ENCODE measurements at regions not wholly inside any gene's neighbourhood (a gene's known extent, or its start where the extent isn't known, plus 50 kb on each side); places are given as distances from the start of the nearest gene placed in this dataset.
"Not testable (repeated sequence)": the region's sequence is repeated elsewhere in the genome, so short reads cannot be mapped to it uniquely, and the experiment has no call there.

DNA sequence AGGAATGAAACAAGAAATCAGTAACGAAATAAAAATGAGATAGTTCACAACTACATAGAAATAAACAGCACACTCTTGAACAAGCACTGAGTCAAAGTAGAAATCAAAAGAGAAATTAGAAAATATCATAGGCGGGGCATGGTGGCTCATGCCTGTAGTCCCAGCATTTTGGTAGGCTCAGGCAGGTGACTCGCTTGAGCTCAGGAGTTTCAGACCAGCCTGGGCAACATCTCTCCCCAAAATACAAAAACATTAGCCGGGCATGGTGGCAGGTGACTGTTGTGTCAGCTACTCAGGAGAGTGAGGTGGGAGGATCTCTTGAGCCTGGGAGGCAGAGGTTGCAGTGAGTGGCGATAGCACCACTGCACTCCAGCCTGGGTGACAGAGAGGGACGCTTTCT is 714.4 kb downstream of the GLUD2 start:
- H3K4me1 ChIP-seq (ENCODE audit: insufficient read depth, low read length) = no peaks in the 10 kb centered on the region
- TF ChIP-seq, protein P1, sequence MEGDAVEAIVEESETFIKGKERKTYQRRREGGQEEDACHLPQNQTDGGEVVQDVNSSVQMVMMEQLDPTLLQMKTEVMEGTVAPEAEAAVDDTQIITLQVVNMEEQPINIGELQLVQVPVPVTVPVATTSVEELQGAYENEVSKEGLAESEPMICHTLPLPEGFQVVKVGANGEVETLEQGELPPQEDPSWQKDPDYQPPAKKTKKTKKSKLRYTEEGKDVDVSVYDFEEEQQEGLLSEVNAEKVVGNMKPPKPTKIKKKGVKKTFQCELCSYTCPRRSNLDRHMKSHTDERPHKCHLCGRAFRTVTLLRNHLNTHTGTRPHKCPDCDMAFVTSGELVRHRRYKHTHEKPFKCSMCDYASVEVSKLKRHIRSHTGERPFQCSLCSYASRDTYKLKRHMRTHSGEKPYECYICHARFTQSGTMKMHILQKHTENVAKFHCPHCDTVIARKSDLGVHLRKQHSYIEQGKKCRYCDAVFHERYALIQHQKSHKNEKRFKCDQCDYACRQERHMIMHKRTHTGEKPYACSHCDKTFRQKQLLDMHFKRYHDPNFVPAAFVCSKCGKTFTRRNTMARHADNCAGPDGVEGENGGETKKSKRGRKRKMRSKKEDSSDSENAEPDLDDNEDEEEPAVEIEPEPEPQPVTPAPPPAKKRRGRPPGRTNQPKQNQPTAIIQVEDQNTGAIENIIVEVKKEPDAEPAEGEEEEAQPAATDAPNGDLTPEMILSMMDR (IDR thresholded peaks at IDR 0.05; ENCODE audit: extremely low read depth, low read depth, low read length) = no peak
- no peak overlapping the region for H2AFZ ChIP-seq (ENCODE audit: low read length)
- DNase-seq (ENCODE audit: insufficient read length, low spot score, missing footprints) = no peak
- no peak overlapping the region for H3K27ac ChIP-seq (ENCODE audit: low read depth, low read length)
- H3K4me3 ChIP-seq (ENCODE audit: insufficient read depth, low read length) = no peak overlapping the region
- no peak overlapping the region for H3K4me2 ChIP-seq (ENCODE audit: insufficient read depth, low read length)
- H3K9me3 ChIP-seq (ENCODE audit: low read depth, low read length) = no peaks in the 10 kb centered on the region
- no peaks in the 10 kb centered on the region for H4K20me1 ChIP-seq (ENCODE audit: insufficient read depth, low read length)
- no peaks in the 10 kb centered on the region for H3K79me2 ChIP-seq (ENCODE audit: insufficient read depth, low read length)
- no peaks in the 10 kb centered on the region for H3K36me3 ChIP-seq (ENCODE audit: insufficient read depth, low read length)
- H3K27me3 ChIP-seq (ENCODE audit: insufficient read depth, low read length) = no peaks in the 10 kb centered on the region

DNA sequence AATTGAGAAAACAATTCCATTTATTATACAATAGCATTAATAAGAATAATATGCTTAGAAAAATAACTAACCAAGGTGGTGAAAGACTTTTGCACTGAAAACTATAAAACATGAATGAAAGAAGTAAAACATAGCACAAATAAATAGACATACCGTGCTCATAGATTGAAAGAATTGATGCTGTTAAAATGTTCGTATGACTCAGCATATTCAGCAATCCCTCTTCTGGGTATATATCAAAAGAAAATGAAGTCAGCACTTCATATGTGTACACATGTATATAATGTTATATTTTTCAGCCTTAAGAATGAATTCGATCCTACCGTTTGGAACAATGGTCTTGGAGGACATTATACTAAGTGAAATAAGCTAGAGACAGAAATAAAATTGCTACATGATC is 716.3 kb downstream of the GLUD2 start:
- no peaks in the 10 kb centered on the region for H4K20me1 ChIP-seq (ENCODE audit: insufficient read depth, low read length)
- TF ChIP-seq, protein P1 (IDR thresholded peaks at IDR 0.05; ENCODE audit: extremely low read depth, low read depth, low read length) = no peak
- no peaks in the 10 kb centered on the region for H3K4me1 ChIP-seq (ENCODE audit: insufficient read depth, low read length)
- no peaks in the 10 kb centered on the region for H3K36me3 ChIP-seq (ENCODE audit: insufficient read depth, low read length)
- no peaks in the 10 kb centered on the region for H3K27me3 ChIP-seq (ENCODE audit: insufficient read depth, low read length)
- no peak overlapping the region for H3K4me2 ChIP-seq (ENCODE audit: insufficient read depth, low read length)
- no peak for DNase-seq (ENCODE audit: insufficient read length, low spot score, missing footprints)
- no peak overlapping the region for H3K27ac ChIP-seq (ENCODE audit: low read depth, low read length)
- no peak overlapping the region for H2AFZ ChIP-seq (ENCODE audit: low read length)
- no peak overlapping the region for H3K4me3 ChIP-seq (ENCODE audit: insufficient read depth, low read length)
- H3K79me2 ChIP-seq (ENCODE audit: insufficient read depth, low read length) = no peaks in the 10 kb centered on the region
- H3K9me3 ChIP-seq (ENCODE audit: low read depth, low read length) = no peaks in the 10 kb centered on the region

DNA sequence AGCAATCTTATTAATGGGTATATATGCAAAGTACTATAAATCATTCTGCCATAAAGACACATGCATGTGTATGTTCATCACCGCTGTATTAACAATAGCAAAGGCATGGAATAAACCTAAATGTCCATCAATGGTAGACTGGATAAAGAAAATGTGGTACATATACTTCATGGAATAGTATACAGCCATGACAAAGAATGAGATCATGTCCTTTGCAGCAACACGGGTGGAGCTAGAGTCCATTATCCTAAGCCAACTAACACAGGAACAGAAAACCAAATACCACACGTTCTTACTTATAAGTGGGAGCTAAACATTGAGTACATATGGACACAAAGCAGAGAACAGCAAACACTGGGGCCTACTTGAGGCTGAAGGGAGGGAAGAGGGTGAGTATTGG is 720.8 kb downstream of the GLUD2 start:
- H3K9me3 ChIP-seq (ENCODE audit: low read depth, low read length); H3K27ac ChIP-seq (ENCODE audit: low read depth, low read length); H3K4me2 ChIP-seq (ENCODE audit: insufficient read depth, low read length); H4K20me1 ChIP-seq (ENCODE audit: insufficient read depth, low read length); H3K79me2 ChIP-seq (ENCODE audit: insufficient read depth, low read length); H3K4me1 ChIP-seq (ENCODE audit: insufficient read depth, low read length); H3K27me3 ChIP-seq (ENCODE audit: insufficient read depth, low read length); H3K4me3 ChIP-seq (ENCODE audit: insufficient read depth, low read length); H3K36me3 ChIP-seq (ENCODE audit: insufficient read depth, low read length); DNase-seq (ENCODE audit: insufficient read length, low spot score, missing footprints); H2AFZ ChIP-seq (ENCODE audit: low read length): not testable (repeated sequence)

DNA sequence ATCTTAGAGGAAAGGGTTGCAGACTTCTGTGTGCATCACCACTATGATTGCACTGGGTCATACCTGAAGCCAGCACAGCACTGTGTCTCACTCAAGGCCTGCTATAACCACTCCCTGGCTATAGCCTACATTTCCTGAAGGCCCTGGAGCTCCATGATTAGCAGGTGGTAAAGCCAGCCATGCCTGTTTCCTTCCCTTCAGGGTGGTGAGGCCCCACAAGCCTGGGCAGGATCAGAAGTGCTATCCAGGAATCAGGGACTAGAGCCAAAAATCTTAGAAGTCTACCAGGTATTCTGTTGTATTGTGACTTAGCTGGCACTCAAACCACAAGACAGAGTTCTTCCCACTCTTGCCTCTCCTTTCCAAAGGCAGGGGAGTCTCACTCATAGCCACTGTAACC is 734.6 kb downstream of the GLUD2 start:
- H2AFZ ChIP-seq (ENCODE audit: low read length) = no peak overlapping the region
- no peaks in the 10 kb centered on the region for H3K36me3 ChIP-seq (ENCODE audit: insufficient read depth, low read length)
- H3K9me3 ChIP-seq (ENCODE audit: low read depth, low read length) = no peaks in the 10 kb centered on the region
- H3K79me2 ChIP-seq (ENCODE audit: insufficient read depth, low read length) = no peaks in the 10 kb centered on the region
- no peak overlapping the region for H3K4me3 ChIP-seq (ENCODE audit: insufficient read depth, low read length)
- no peaks in the 10 kb centered on the region for H3K4me1 ChIP-seq (ENCODE audit: insufficient read depth, low read length)
- DNase-seq (ENCODE audit: insufficient read length, low spot score, missing footprints) = no peak
- no peaks in the 10 kb centered on the region for H4K20me1 ChIP-seq (ENCODE audit: insufficient read depth, low read length)
- H3K27ac ChIP-seq (ENCODE audit: low read depth, low read length) = no peak overlapping the region
- TF ChIP-seq, protein P1 (IDR thresholded peaks at IDR 0.05; ENCODE audit: extremely low read depth, low read depth, low read length) = no peak
- H3K4me2 ChIP-seq (ENCODE audit: insufficient read depth, low read length) = no peak overlapping the region
- no peaks in the 10 kb centered on the region for H3K27me3 ChIP-seq (ENCODE audit: insufficient read depth, low read length)

DNA sequence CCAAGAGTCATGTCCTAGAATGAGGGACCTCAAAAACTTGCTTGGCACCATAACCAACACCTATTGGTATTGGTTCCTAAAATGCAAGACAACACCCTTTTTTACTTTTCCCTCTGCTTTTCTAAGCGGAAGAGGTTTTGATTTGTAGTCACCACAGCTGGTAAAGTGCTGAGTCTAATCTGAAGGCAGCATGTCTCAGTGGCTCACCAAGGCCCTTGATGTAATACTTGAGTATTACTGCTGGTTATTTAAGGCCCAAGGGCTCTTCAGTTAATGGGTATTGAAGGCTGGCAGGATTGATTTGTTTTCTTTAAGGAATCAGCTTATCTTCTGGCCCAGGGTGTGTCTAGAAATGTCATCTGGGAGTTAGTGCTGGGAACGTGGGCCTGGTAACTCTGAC is 735.1 kb downstream of the GLUD2 start:
- TF ChIP-seq, protein P1 (IDR thresholded peaks at IDR 0.05; ENCODE audit: extremely low read depth, low read depth, low read length) = no peak
- Histone ChIP-seq H3K4me3 (ENCODE audit: insufficient read depth, low read length) (no peak overlapping the region), H3K36me3 (ENCODE audit: insufficient read depth, low read length) (no peaks in the 10 kb centered on the region)

More for the DNA sequence above, 735.1 kb downstream of the GLUD2 start:
- Histone ChIP-seq H3K27ac (ENCODE audit: low read depth, low read length) (no peak overlapping the region), H4K20me1 (ENCODE audit: insufficient read depth, low read length) (no peaks in the 10 kb centered on the region), H2AFZ (ENCODE audit: low read length) (no peak overlapping the region), H3K27me3 (ENCODE audit: insufficient read depth, low read length) (no peaks in the 10 kb centered on the region), H3K9me3 (ENCODE audit: low read depth, low read length) (no peaks in the 10 kb centered on the region), H3K4me1 (ENCODE audit: insufficient read depth, low read length) (no peaks in the 10 kb centered on the region), H3K79me2 (ENCODE audit: insufficient read depth, low read length) (no peaks in the 10 kb centered on the region), H3K4me2 (ENCODE audit: insufficient read depth, low read length) (no peak overlapping the region)
- DNase-seq (ENCODE audit: insufficient read length, low spot score, missing footprints) = no peak

Measured in osteoblast (primary cell).